GM12878 (cell line): ENCODE measurements at regions not wholly inside any gene's neighbourhood (a gene's known extent, or its start where the extent isn't known, plus 50 kb on each side); places are given as distances from the start of the nearest gene placed in this dataset.

Experiments
- E2F8 ChIP-seq: fragments of 450-650 bp; IDR thresholded peaks from 2 replicates; pipeline ENCODE4 v1.6.1; 2018; ENCODE audit warnings: mild to moderate bottlenecking, low read depth, moderate library complexity; ENCODE audit not compliant: partially characterized antibody
- MYB ChIP-seq: fragments of 150-350 bp; IDR thresholded peaks from 2 replicates; pipeline ENCODE4 v1.6.1; 2014; ENCODE audit warnings: mild to moderate bottlenecking, low read depth, low read length, borderline replicate concordance
- PAX8 ChIP-seq: fragments of 450-650 bp; IDR thresholded peaks from 2 replicates; pipeline ENCODE4 v1.6.1; 2017; ENCODE audit warnings: mild to moderate bottlenecking, moderate library complexity
- POLR2A ChIP-seq: IDR thresholded peaks from 2 replicates; pipeline ENCODE4 v1.6.1; 2011; ENCODE audit warnings: low read depth, mild to moderate bottlenecking, low read length
- POLR2AphosphoS2 ChIP-seq: IDR thresholded peaks from 2 replicates; pipeline ENCODE4 v1.6.1; 2011; ENCODE audit warnings: low read depth, mild to moderate bottlenecking, low read length, improper control_type of control experiment, moderate library complexity
- SIN3A ChIP-seq: IDR thresholded peaks from 2 replicates; pipeline ENCODE4 v1.6.1; 2012; ENCODE audit warnings: low read depth, low read length, improper control_type of control experiment
- SMAD1 ChIP-seq: fragments of 450-650 bp; IDR thresholded peaks from 2 replicates; pipeline ENCODE4 v1.6.1; 2018; ENCODE audit warnings: mild to moderate bottlenecking, low read depth; ENCODE audit not compliant: partially characterized antibody
- SMC3 ChIP-seq: IDR thresholded peaks from 2 replicates; pipeline ENCODE4 v1.6.1; 2011; ENCODE audit warnings: low read length, improper control_type of control experiment, borderline replicate concordance
- SRF ChIP-seq, 2 experiments: IDR thresholded peaks; 2 replicates each; pipeline ENCODE4 v1.6.1; 2011; ENCODE audit warnings: low read depth in 2 of 2, low read length in 2 of 2, mild to moderate bottlenecking in 1 of 2, moderate library complexity in 1 of 2
- TAF1 ChIP-seq: IDR thresholded peaks from 2 replicates; pipeline ENCODE4 v1.6.1; 2011; ENCODE audit warnings: mild to moderate bottlenecking, low read depth, low read length, borderline replicate concordance
- ZBED1 ChIP-seq: IDR thresholded peaks from 2 replicates; pipeline ENCODE4 v1.6.1; 2016; ENCODE audit warnings: borderline replicate concordance
- ZNF24 ChIP-seq: fragments of 450-650 bp; IDR thresholded peaks from 2 replicates; pipeline ENCODE4 v1.6.1; 2017; ENCODE audit warnings: antibody characterized with exemption, mild to moderate bottlenecking
- TF ChIP-seq, protein P1 (sequence below): fragments of 450-650 bp; conservative IDR thresholded peaks from 2 replicates; pipeline ENCODE4 v1.6.1; 2017; ENCODE audit warnings: mild to moderate bottlenecking, moderate library complexity
- TF ChIP-seq, protein P2 (sequence below): IDR thresholded peaks from 2 replicates; pipeline ENCODE4 v1.6.1; 2011; ENCODE audit warnings: low read depth, low read length, improper control_type of control experiment, borderline replicate concordance

DNA sequence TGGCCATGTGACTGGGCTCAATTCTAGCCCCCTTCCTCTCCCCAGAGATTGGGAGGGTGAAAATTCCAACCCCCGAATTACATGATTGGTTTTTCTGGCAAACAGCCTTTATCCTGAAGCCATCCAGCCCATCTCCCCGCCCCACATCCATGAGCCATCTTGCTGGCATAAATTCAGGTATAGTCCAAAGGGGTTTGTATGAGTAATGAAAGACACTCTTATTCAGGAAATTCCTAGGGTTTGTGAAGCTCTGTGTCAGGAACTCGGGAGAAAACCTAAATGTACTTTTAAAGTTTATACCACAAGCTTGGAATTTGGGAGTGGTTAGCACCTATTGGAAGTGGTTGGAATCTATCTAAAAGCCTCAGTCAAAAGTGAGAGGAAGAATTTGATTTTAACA is 80.6 kb upstream of the SIMC1 start (continued):
- no peak for TF ChIP-seq TAF1
- no peak for TF ChIP-seq SMC3
- TF ChIP-seq ZNF24, result no peak
- TF ChIP-seq, protein P1, sequence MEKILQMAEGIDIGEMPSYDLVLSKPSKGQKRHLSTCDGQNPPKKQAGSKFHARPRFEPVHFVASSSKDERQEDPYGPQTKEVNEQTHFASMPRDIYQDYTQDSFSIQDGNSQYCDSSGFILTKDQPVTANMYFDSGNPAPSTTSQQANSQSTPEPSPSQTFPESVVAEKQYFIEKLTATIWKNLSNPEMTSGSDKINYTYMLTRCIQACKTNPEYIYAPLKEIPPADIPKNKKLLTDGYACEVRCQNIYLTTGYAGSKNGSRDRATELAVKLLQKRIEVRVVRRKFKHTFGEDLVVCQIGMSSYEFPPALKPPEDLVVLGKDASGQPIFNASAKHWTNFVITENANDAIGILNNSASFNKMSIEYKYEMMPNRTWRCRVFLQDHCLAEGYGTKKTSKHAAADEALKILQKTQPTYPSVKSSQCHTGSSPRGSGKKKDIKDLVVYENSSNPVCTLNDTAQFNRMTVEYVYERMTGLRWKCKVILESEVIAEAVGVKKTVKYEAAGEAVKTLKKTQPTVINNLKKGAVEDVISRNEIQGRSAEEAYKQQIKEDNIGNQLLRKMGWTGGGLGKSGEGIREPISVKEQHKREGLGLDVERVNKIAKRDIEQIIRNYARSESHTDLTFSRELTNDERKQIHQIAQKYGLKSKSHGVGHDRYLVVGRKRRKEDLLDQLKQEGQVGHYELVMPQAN, result no peak
- TF ChIP-seq POLR2A, result no peak
- TF ChIP-seq E2F8, result no peak
- no peak for TF ChIP-seq SRF (IDR thresholded peaks at IDR 0.05; ENCODE audit: low read depth in 2 of 2, low read length in 2 of 2)
- TF ChIP-seq SIN3A, result no peak
- no peak for TF ChIP-seq ZBED1
- TF ChIP-seq PAX8, result no peak
- TF ChIP-seq, protein P2, sequence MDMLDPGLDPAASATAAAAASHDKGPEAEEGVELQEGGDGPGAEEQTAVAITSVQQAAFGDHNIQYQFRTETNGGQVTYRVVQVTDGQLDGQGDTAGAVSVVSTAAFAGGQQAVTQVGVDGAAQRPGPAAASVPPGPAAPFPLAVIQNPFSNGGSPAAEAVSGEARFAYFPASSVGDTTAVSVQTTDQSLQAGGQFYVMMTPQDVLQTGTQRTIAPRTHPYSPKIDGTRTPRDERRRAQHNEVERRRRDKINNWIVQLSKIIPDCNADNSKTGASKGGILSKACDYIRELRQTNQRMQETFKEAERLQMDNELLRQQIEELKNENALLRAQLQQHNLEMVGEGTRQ, result no peak
- TF ChIP-seq MYB, result no peak
- no peak for TF ChIP-seq SMAD1
- no peak for TF ChIP-seq POLR2AphosphoS2
